ENCODE measurements at regions not wholly inside any gene's neighbourhood (a gene's known extent, or its start where the extent isn't known, plus 50 kb on each side); places are given as distances from the start of the nearest gene placed in this dataset.

GRCh38 chr6:95204178-95204577 lies 373.2 kb upstream of the MANEA start:
- no peak for TF ChIP-seq SMAD4 (CRISPR knock-in tag; IDR thresholded peaks at IDR 0.05)
- no peak for TF ChIP-seq ZNF671 (CRISPR knock-in tag; IDR thresholded peaks at IDR 0.05)
- no peak for TF ChIP-seq MAX (CRISPR knock-in tag; IDR thresholded peaks at IDR 0.05)
- no peak for TF ChIP-seq FOXK1 (CRISPR knock-in tag; IDR thresholded peaks at IDR 0.05)
- TF ChIP-seq CTCF (IDR thresholded peaks at IDR 0.05): no peak
- TF ChIP-seq, protein P1, sequence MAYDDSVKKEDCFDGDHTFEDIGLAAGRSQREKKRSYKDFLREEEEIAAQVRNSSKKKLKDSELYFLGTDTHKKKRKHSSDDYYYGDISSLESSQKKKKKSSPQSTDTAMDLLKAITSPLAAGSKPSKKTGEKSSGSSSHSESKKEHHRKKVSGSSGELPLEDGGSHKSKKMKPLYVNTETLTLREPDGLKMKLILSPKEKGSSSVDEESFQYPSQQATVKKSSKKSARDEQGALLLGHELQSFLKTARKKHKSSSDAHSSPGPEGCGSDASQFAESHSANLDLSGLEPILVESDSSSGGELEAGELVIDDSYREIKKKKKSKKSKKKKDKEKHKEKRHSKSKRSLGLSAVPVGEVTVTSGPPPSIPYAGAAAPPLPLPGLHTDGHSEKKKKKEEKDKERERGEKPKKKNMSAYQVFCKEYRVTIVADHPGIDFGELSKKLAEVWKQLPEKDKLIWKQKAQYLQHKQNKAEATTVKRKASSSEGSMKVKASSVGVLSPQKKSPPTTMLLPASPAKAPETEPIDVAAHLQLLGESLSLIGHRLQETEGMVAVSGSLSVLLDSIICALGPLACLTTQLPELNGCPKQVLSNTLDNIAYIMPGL (CRISPR knock-in tag; IDR thresholded peaks at IDR 0.05): no peak
- no peak for TF ChIP-seq STAT6 (CRISPR knock-in tag; conservative IDR thresholded peaks at IDR 0.05; ENCODE audit: low read depth)
- TF ChIP-seq, protein P2, sequence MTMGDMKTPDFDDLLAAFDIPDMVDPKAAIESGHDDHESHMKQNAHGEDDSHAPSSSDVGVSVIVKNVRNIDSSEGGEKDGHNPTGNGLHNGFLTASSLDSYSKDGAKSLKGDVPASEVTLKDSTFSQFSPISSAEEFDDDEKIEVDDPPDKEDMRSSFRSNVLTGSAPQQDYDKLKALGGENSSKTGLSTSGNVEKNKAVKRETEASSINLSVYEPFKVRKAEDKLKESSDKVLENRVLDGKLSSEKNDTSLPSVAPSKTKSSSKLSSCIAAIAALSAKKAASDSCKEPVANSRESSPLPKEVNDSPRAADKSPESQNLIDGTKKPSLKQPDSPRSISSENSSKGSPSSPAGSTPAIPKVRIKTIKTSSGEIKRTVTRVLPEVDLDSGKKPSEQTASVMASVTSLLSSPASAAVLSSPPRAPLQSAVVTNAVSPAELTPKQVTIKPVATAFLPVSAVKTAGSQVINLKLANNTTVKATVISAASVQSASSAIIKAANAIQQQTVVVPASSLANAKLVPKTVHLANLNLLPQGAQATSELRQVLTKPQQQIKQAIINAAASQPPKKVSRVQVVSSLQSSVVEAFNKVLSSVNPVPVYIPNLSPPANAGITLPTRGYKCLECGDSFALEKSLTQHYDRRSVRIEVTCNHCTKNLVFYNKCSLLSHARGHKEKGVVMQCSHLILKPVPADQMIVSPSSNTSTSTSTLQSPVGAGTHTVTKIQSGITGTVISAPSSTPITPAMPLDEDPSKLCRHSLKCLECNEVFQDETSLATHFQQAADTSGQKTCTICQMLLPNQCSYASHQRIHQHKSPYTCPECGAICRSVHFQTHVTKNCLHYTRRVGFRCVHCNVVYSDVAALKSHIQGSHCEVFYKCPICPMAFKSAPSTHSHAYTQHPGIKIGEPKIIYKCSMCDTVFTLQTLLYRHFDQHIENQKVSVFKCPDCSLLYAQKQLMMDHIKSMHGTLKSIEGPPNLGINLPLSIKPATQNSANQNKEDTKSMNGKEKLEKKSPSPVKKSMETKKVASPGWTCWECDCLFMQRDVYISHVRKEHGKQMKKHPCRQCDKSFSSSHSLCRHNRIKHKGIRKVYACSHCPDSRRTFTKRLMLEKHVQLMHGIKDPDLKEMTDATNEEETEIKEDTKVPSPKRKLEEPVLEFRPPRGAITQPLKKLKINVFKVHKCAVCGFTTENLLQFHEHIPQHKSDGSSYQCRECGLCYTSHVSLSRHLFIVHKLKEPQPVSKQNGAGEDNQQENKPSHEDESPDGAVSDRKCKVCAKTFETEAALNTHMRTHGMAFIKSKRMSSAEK (CRISPR knock-in tag; IDR thresholded peaks at IDR 0.05; ENCODE audit: borderline replicate concordance): no peak
- TF ChIP-seq NFE2L1 (CRISPR knock-in tag; IDR thresholded peaks at IDR 0.05): no peak
- TF ChIP-seq JUN (CRISPR knock-in tag; IDR thresholded peaks at IDR 0.05): no peak
- no peak for TF ChIP-seq ZSCAN18 (CRISPR knock-in tag; IDR thresholded peaks at IDR 0.05)
- TF ChIP-seq RORB (CRISPR knock-in tag; IDR thresholded peaks at IDR 0.05): no peak

Measured in WTC11 (cell line).